RWPE2 (cell line): ENCODE measurements at regions not wholly inside any gene's neighbourhood (a gene's known extent, or its start where the extent isn't known, plus 50 kb on each side); places are given as distances from the start of the nearest gene placed in this dataset.

ENCODE experiments used
- ATAC-seq: fragments of 200-7000 bp; cut with Tn5 transposase; 3 replicates; pipeline ENCODE4 v1.9.1; 2021; ENCODE audit warnings: low read depth
- DNase-seq: peaks from one replicate; pipeline ENCODE4 v3.0.0-alpha.2; 2020; ENCODE audit warnings: low spot score
- H3K27ac ChIP-seq: fragments of 450-650 bp; 2 replicates; pipeline ENCODE4 v1.5.1; 2017; ENCODE audit warnings: mild to moderate bottlenecking; ENCODE audit not compliant: poor library complexity, severe bottlenecking
- H3K27me3 ChIP-seq: fragments of 250-450 bp; sonication (Bioruptor Pico); 2 replicates; pipeline ENCODE4 v1.5.1; 2021; ENCODE audit warnings: mild to moderate bottlenecking, moderate library complexity; ENCODE audit not compliant: insufficient read depth, poor library complexity, severe bottlenecking
- H3K36me3 ChIP-seq: fragments of 250-450 bp; sonication (Bioruptor Pico); 2 replicates; pipeline ENCODE4 v1.5.1; 2020; ENCODE audit warnings: low read depth, mild to moderate bottlenecking, moderate library complexity
- H3K4me1 ChIP-seq: fragments of 250-450 bp; sonication (Bioruptor Pico); 2 replicates; pipeline ENCODE4 v1.5.1; 2021; ENCODE audit warnings: mild to moderate bottlenecking, moderate library complexity; ENCODE audit not compliant: insufficient read depth, poor library complexity, severe bottlenecking
- H3K4me3 ChIP-seq: fragments of 250-450 bp; sonication (Bioruptor Pico); 2 replicates; pipeline ENCODE4 v1.5.1; 2021; ENCODE audit warnings: mild to moderate bottlenecking, moderate library complexity; ENCODE audit not compliant: severe bottlenecking
- H3K9me3 ChIP-seq: fragments of 250-450 bp; sonication (Bioruptor Pico); 2 replicates; pipeline ENCODE4 v1.5.1; 2021; ENCODE audit warnings: mild to moderate bottlenecking, moderate library complexity; ENCODE audit not compliant: severe bottlenecking
- CTCF ChIP-seq: fragments of 450-650 bp; IDR thresholded peaks from one replicate; pipeline ENCODE4 v1.5.1; 2017; ENCODE audit warnings: mild to moderate bottlenecking, moderate library complexity; ENCODE audit not compliant: poor library complexity, severe bottlenecking

GRCh38 chr18:49648811-49649210, 87.0 kb downstream of the LIPG start:
- Histone ChIP-seq H3K27ac (no peak overlapping the region), H3K4me3 (no peak overlapping the region), H3K27me3 (no peaks in the 10 kb centered on the region), H3K9me3 (no peaks in the 10 kb centered on the region), H3K36me3 (no peaks in the 10 kb centered on the region), H3K4me1 (no peaks in the 10 kb centered on the region)
- no peak for TF ChIP-seq CTCF
- no peak for ATAC-seq
- DNase-seq: no peak
